Stomach (tissue), 4 donors: ENCODE measurements at regions not wholly inside any gene's neighbourhood (a gene's known extent, or its start where the extent isn't known, plus 50 kb on each side); places are given as distances from the start of the nearest gene placed in this dataset.

Source experiments
- CTCF ChIP-seq, 7 experiments: fragments of 450-650 bp in 4 of 7; fragments of 200-600 bp in 3 of 7; sonication (generic) in 3 of 7; IDR thresholded peaks; one replicate each; pipeline ENCODE4 v1.5.1; 2016 to 2019; ENCODE audit warnings: antibody characterized with exemption in 7 of 7, control low read depth in 2 of 7, mild to moderate bottlenecking in 1 of 7
- POLR2A ChIP-seq, 4 donors: fragments of 450-650 bp; IDR thresholded peaks; one replicate each; pipeline ENCODE4 v1.6.1; 2016; ENCODE audit warnings: antibody characterized with exemption in 4 of 4, control low read depth in 2 of 4, mild to moderate bottlenecking in 1 of 4, moderate library complexity in 1 of 4

GRCh38 chrX:137425273-137425902, 140.5 kb upstream of the ZIC3 start:
- TF ChIP-seq POLR2A (IDR thresholded peaks at IDR 0.05) (no peak), CTCF (IDR thresholded peaks at IDR 0.05) (no peak)
